ENCODE measurements at regions not wholly inside any gene's neighbourhood (a gene's known extent, or its start where the extent isn't known, plus 50 kb on each side); places are given as distances from the start of the nearest gene placed in this dataset.

- no peak overlapping the region for H3K4me3 Mint-ChIP-seq
- no peaks in the 10 kb centered on the region for H3K9me3 Mint-ChIP-seq
- Histone ChIP-seq H3K27me3 (ENCODE audit: control insufficient read depth in 2 of 2, insufficient read depth in 2 of 2, low read length in 2 of 2) (no peaks in the 10 kb centered on the region), H2AFZ (ENCODE audit: insufficient read depth, low read depth, low read length, poor library complexity, severe bottlenecking) (no peak overlapping the region), H3K9ac (ENCODE audit: insufficient read depth, low read length, poor library complexity, severe bottlenecking) (no peak overlapping the region), H3K36me3 (replicated peaks in 1 of 2; ENCODE audit: control insufficient read depth in 1 of 2, insufficient read depth in 2 of 2, low read length in 2 of 2) (no peaks in the 10 kb centered on the region), H3K79me2 (ENCODE audit: insufficient read depth, low read length) (no peaks in the 10 kb centered on the region), H3K4me1 (ENCODE audit: control insufficient read depth in 1 of 2, insufficient read depth in 2 of 2, low read length in 2 of 2) (peaks cover 6 to 11% of the 10 kb centered on the region in 2 donors), H3K9me3 (replicated peaks in 1 of 2; ENCODE audit: control insufficient read depth in 1 of 2, insufficient read depth in 1 of 2, low read length in 2 of 2) (no peaks in the 10 kb centered on the region), H3K27ac (ENCODE audit: low read depth in 1 of 2, low read length in 2 of 2) (peak overlapping the region in 1 of 2 donors; percentile 5), H3K4me3 (replicated peaks in 1 of 3; ENCODE audit: low read depth in 2 of 3, low read length in 3 of 3) (no peak overlapping the region), H3K4me2 (replicated peaks; ENCODE audit: extremely low read depth, low read length, poor library complexity, severe bottlenecking) (no peak overlapping the region), H4K20me1 (ENCODE audit: insufficient read depth, low read length) (no peaks in the 10 kb centered on the region)
- H3K27me3 Mint-ChIP-seq (ENCODE audit: low read depth in 3 of 3) = peaks cover 0 to 1% (median 0%) of the 10 kb centered on the region in 3 donors
- no peaks in the 10 kb centered on the region for H3K36me3 Mint-ChIP-seq
- 0% methylated on average over 2 of the region's 2 CpGs for WGBS (ENCODE audit: insufficient coverage)
- intact Hi-C loops (cut with micrococcal nuclease) = no loop called here
- DNase-seq = peak; percentile 23 to 46 (median 35)
- H3K4me1 Mint-ChIP-seq = peaks cover 15% of the 10 kb centered on the region
- no peak for TF ChIP-seq CTCF (IDR thresholded peaks at IDR 0.05)
- H3K27ac Mint-ChIP-seq = peak overlapping the region in 1 of 7 donors; percentile 0
These were observed 157.1 kb upstream of the LNX1 start for GRCh38 chr4:53748328-53748772.

- no peak overlapping the region for H3K4me2 ChIP-seq (replicated peaks; ENCODE audit: extremely low read depth, low read length, poor library complexity, severe bottlenecking)
- H4K20me1 ChIP-seq (ENCODE audit: insufficient read depth, low read length) = no peaks in the 10 kb centered on the region
These were observed 156.1 kb upstream of the LNX1 start for GRCh38 chr4:53747401-53747800.

More at GRCh38 chr4:53747401-53747800, 156.1 kb upstream of the LNX1 start:
- H3K27me3 Mint-ChIP-seq (ENCODE audit: low read depth in 3 of 3) = peaks cover 0 to 1% (median 0%) of the 10 kb centered on the region in 3 donors
- no peaks in the 10 kb centered on the region for H3K27me3 ChIP-seq (ENCODE audit: control insufficient read depth in 2 of 2, insufficient read depth in 2 of 2, low read length in 2 of 2)
- no peak for DNase-seq
- H3K4me3 ChIP-seq (replicated peaks in 1 of 3; ENCODE audit: low read depth in 2 of 3, low read length in 3 of 3) = no peak overlapping the region
- no peaks in the 10 kb centered on the region for H3K36me3 Mint-ChIP-seq
- 100% methylated on average over 4 of the region's 5 CpGs for WGBS (ENCODE audit: insufficient coverage)
- H3K9ac ChIP-seq (ENCODE audit: insufficient read depth, low read length, poor library complexity, severe bottlenecking) = no peak overlapping the region
- H3K79me2 ChIP-seq (ENCODE audit: insufficient read depth, low read length) = no peaks in the 10 kb centered on the region
- peaks cover 15% of the 10 kb centered on the region for H3K4me1 Mint-ChIP-seq
- intact Hi-C loops (cut with micrococcal nuclease) = no loop called here
- H2AFZ ChIP-seq (ENCODE audit: insufficient read depth, low read depth, low read length, poor library complexity, severe bottlenecking) = no peak overlapping the region
- H3K4me1 ChIP-seq (ENCODE audit: control insufficient read depth in 1 of 2, insufficient read depth in 2 of 2, low read length in 2 of 2) = peaks cover 6 to 11% of the 10 kb centered on the region in 2 donors
- TF ChIP-seq CTCF (IDR thresholded peaks at IDR 0.05) = no peak
- no peaks in the 10 kb centered on the region for H3K9me3 Mint-ChIP-seq
- no peak overlapping the region for H3K4me3 Mint-ChIP-seq
- H3K27ac ChIP-seq (ENCODE audit: low read depth in 1 of 2, low read length in 2 of 2) = no peak overlapping the region
- H3K9me3 ChIP-seq (replicated peaks in 1 of 2; ENCODE audit: control insufficient read depth in 1 of 2, insufficient read depth in 1 of 2, low read length in 2 of 2) = no peaks in the 10 kb centered on the region
- no peaks in the 10 kb centered on the region for H3K36me3 ChIP-seq (replicated peaks in 1 of 2; ENCODE audit: control insufficient read depth in 1 of 2, insufficient read depth in 2 of 2, low read length in 2 of 2)
- no peak overlapping the region for H3K27ac Mint-ChIP-seq

All from CD14-positive monocyte (primary cell).